HG03025 (cell line): ENCODE measurements at regions not wholly inside any gene's neighbourhood (a gene's known extent, or its start where the extent isn't known, plus 50 kb on each side); places are given as distances from the start of the nearest gene placed in this dataset.
"Not testable (repeated sequence)": the region's sequence is repeated elsewhere in the genome, so short reads cannot be mapped to it uniquely, and the experiment has no call there.

Experiments used
- ATAC-seq: cut with Tn5 transposase; IDR thresholded peaks from one replicate; pipeline ENCODE4 v1.9.1; 2021; ENCODE audit warnings: mild to moderate bottlenecking, moderate library complexity; ENCODE audit not compliant: unreplicated experiment, low FRiP score

DNA sequence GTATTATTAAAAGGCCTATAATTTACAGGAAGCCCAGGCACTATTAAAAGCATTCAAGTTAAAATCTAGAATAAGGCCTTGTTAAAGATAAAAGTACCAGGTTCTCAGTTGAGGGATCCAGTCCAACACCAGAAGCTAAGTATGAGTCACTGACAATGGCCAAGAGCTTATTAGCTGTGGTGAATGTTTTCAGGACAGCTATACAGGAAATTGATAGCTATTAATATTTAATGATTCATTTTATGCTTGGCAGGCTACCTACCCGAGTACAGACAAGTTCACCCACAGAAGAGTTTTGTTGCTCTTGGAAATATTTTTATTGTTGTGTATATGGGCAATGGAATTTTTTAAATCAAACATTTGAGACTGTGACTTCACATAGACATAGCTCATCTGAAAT lies 729.6 kb upstream of the ZNF804A start:
- ATAC-seq, result no peak

DNA sequence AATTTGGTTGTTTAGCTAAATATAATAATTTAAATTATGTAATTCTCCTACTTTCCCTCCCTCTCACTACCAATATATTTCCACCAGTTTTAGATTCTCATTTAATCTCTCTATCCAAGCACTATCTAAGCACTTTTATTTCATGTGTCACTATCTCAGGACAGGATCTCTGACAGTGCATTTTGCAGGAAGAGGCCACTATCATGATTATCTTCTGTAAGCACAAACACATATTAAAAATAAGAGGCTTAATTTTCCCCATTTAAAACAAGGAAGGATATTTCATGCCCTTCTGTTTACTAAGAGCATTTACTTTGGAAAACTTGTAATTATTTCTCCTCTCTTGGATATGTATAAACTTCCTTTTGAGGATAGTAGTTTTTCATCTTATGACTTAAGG lies 726.2 kb upstream of the ZNF804A start:
- no peak for ATAC-seq

- no peak for ATAC-seq
Measured at GRCh38 chr2:183881978-183882377, 716.4 kb upstream of the ZNF804A start.

DNA sequence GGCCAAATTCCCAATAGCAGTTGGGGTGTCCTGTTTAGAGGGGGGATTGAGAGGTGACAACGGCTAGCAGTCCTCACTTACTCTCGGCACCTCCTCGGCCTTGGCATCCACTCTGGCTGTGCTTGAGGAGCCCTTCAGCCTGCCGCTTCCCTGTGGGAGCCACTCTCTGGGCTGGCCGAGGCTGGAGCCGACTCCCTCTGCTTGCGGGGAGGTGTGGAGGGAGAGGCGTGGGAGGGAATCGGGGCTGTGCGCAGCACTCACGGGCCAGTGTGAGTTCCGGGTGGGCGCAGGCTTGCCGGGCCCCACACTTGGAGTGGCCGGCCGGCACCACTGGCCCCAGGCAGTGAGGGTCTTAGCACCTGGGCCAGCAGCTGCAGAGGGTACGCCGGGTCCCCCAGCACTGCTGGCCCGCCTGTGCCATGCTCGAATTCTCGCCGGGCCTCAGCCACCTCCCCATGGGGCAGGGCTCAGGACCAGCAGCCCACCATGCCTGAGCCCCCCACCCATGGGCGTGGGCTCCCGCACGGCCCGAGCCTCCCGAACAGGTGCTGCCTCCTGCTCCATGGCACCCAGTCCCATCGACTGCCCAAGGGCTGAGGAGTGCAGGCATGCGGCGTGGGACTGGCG lies 705.9 kb upstream of the ZNF804A start:
- no peak for ATAC-seq

- no peak for ATAC-seq
Measured at GRCh38 chr2:183898641-183899040, 699.7 kb upstream of the ZNF804A start.

DNA sequence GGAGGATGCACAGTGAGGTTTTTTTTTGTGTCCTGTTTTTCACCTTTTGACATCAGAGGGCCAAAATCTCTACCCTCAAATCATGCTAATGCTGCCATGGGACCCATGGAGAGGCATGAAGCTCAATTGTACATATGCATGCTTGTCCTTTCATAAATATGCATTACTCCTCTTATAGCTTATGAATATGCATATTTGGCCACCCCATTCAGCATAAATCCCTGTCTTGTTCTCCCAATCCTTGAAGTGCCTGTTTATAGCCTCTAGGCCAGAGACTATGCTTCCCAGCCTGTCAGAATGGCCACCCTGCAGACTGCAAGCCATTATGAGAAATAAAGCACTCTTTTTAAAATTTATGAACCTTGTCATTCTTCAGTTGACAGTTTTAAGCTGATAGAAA lies 696.4 kb upstream of the ZNF804A start:
- ATAC-seq, result no peak

GRCh38 chr2:183903026-183903425 lies 695.3 kb upstream of the ZNF804A start:
- ATAC-seq, result no peak

DNA sequence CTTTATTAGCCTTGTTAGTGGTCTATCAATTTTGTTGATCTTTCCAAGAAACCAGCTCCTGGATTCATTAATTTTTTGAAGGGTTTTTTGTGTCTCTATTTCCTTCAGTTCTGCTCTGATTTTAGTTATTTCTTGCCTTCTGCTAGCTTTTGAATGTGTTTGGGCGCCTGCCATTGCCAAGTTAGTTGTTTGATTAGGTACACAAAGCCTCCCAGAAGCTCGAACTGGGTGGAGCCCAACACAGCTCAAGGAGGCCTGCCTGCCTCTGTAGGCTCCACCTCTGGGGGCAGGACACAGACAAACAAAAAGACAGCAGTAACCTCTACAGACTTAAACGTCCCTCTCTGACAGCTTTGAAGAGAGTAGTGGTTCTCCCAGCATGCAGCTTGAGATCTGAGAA lies 682.3 kb upstream of the ZNF804A start:
- ATAC-seq, result not testable (repeated sequence)

DNA sequence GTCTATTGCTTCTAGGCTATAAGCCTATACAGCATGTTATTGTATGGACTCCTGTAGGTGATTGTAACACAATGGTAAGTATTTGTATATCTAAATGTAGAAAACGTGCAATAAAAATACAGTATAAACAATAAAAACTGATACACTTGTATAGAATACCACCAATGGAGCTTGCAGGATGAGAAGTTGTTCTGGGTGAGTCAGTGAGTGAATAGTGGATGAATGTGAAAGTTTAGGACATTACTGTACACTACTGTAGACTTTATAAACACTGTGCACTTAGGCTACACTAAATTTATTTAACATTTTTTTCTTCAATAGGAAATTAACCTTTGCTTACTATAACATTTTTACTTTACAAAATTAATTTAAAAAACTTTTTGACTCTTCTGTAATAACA lies 679.2 kb upstream of the ZNF804A start:
- ATAC-seq, result no peak

- no peak for ATAC-seq
Measured at GRCh38 chr2:183919926-183920325, 678.4 kb upstream of the ZNF804A start.

DNA sequence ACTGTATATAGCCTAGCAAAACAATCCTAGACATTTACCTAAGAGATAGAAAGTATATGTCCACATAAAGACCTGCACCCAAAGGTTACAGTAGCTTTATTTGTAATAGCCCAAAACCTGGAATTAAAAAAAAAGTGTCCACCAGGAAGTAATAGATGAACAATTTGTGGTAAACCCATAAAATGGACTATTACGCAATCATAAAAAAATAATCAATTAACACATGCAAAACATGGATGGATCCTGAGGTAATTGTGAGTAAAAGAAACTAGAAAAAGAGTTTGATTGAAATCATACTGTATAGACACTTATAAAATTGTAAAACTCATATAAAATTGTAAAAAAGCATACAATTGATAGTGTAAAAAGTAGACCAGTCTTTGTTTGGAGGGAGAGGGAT lies 673.0 kb upstream of the ZNF804A start:
- no peak for ATAC-seq

GRCh38 chr2:183926433-183926832 lies 671.9 kb upstream of the ZNF804A start:
- ATAC-seq, result no peak

DNA sequence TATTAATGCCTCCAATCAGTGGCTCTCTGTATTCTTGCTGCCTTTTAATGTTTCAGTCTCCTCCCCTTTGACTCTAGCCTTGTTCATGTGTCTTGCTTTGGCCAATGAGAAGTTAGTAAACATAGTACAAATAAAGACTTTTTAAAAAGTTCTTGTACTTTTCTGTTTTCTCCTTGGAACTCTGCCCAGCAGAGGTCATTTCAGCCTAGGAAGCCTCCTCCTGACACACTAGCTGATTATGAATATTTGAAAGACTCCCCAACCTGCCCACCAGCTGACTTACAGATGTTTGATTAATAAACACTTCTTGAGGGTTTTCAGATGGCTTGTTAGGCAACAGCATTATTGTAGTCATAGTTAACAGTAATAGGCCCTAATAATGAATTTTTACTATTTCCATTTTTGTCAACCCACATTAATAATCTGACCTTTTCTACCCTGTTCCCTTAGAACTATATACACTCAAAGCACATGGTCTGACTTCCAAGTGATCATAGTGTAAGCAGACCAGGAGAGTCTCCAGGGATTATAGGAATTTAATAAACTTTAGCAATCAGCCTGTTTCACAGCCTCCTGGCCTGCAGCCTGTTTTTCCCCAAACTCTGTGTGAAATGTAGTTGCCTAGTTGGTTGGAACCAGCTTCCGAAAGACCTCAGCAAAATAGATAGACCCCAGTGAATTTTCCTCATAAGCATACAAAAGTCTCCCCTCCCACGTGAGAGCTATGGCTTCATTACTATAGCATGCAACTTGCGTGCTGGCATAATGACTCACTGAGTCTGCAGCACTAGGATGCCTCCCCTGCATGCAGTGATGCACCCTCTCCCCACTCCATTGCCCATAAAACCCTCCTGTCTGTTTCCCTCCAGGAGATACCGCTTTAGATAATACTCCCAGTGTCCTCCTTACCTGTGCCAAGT lies 670.7 kb upstream of the ZNF804A start:
- ATAC-seq, result no peak

- ATAC-seq, result no peak
Measured at GRCh38 chr2:183935005-183935404, 663.3 kb upstream of the ZNF804A start.

- no peak for ATAC-seq
Measured at GRCh38 chr2:183937220-183937619, 661.1 kb upstream of the ZNF804A start.

DNA sequence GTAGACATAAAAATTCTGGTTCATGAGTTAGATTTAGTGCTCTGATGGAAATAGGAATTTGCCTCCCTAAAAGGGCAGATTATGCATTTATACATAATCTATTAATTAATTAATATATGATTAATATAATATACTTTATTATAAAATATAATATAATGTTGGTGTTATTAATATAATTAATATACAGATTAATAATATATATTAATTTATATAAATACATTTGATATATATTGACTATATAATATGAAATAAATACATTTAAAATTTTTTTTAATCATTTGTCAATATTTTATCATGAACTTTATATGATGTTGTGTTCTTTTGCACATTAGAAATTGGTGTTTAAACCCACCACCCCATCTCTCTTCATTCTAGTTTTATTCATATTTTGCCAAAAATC lies 652.1 kb upstream of the ZNF804A start:
- no peak for ATAC-seq

DNA sequence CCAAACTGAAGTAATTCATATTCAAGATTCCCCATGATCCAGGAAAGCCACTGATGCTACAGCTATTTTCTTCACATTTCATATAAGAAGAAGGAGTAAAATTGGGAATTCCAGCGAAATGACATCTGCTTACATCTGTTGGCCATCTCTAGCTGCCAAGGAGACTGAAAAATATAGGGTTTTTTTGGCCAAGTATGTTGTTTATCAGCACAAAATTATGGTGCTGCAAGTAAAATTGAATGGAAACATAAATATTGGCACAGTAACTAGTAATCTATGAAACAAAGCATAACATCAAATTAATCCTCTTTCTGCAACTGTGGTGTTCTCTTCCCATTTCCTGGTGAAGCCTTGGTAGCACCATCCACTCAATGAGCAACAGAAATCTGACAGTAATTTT lies 649.5 kb upstream of the ZNF804A start:
- no peak for ATAC-seq

GRCh38 chr2:183950673-183951072 lies 647.7 kb upstream of the ZNF804A start:
- ATAC-seq, result no peak

DNA sequence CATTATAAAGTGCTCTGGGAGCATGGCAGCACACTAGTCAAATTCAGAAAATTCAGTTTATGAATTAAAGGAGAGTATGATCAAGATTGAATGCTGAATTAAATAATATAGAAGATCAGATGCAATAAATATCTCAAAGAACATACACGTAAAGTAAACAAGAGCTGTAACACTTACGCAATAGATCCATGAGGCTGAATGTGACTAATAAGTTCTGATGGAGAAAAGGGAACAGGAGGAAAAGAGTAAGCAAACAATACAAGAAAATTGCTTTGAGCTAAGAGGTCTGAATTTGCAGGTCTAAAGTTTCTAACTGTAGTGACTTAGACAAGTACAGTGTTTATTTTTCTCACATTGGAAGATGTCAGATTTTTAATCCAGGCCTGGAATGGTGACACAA lies 646.7 kb upstream of the ZNF804A start:
- ATAC-seq, result no peak

- ATAC-seq, result no peak
Measured at GRCh38 chr2:183952741-183953140, 645.6 kb upstream of the ZNF804A start.

DNA sequence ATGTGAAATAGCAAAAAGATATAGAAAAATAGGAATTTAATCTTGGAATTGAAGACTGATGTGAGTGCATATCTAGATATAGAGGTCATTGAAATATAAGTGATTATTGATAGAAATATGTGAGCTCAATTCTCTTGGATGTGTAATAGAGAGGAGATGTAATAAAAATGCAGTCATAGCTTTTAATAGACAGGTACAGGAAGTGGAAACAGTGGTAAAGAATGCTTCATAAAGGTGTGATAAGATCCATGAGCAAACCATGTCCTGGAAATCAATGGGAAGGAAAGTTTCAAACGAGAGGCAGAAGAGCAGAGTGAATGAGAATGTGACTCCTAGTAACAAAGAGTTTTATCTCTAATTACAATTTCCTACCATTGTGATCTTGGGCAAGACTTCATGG lies 634.7 kb upstream of the ZNF804A start:
- ATAC-seq, result no peak

DNA sequence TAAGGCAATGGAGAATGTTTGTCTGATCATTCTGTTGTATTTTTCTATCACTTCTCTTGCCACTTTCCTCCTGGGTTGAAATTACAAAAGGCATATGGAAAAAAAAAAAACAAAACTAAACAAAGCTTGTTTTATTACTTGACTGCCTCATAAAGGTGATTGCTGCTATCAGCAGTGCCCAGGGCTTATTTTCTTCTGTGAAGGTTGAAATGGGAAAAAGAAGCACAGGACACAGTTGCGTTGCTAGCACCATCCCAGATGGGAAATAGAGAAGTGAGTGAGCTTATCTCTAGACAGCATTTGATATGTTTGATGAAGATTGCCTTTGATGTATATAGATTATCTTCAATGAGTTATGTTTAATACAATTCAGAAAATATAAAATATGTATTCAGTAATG lies 633.8 kb upstream of the ZNF804A start:
- no peak for ATAC-seq
